Lung (tissue), 11 donors: ENCODE measurements at regions not wholly inside any gene's neighbourhood (a gene's known extent, or its start where the extent isn't known, plus 50 kb on each side); places are given as distances from the start of the nearest gene placed in this dataset.

Experiments used
- ATAC-seq: fragments of 200-7000 bp; cut with Tn5 transposase; one replicate; pipeline ENCODE4 v1.9.1; 2020; ENCODE audit warnings: moderate number of reproducible peaks; ENCODE audit not compliant: insufficient read depth, low FRiP score
- DNase-seq, 3 donors: peaks; one replicate each; pipeline ENCODE4 v3.0.0-alpha.2; 2013 to 2017
- H3K27ac ChIP-seq, 2 donors: one replicate each; pipeline ENCODE4 v1.5.1; 2013; ENCODE audit warnings: mild to moderate bottlenecking in 2 of 2, moderate library complexity in 2 of 2, control low read depth in 1 of 2, inconsistent platforms in 1 of 2, low read depth in 1 of 2, low read length in 1 of 2
- H3K27me3 ChIP-seq, 3 donors: one replicate each; pipeline ENCODE4 v1.5.1; 2013; ENCODE audit warnings: low read length in 2 of 3; ENCODE audit not compliant: control insufficient read depth in 3 of 3, insufficient read depth in 3 of 3
- H3K36me3 ChIP-seq, 4 donors: one replicate each; pipeline ENCODE4 v1.5.1; 2013; ENCODE audit warnings: low read length in 4 of 4, mild to moderate bottlenecking in 1 of 4, moderate library complexity in 1 of 4; ENCODE audit not compliant: control insufficient read depth in 4 of 4, insufficient read depth in 4 of 4
- H3K4me1 ChIP-seq, 5 donors: one replicate each; pipeline ENCODE4 v1.5.1; 2013; ENCODE audit warnings: low read length in 5 of 5, mild to moderate bottlenecking in 2 of 5, moderate library complexity in 1 of 5; ENCODE audit not compliant: control insufficient read depth in 5 of 5, insufficient read depth in 5 of 5
- H3K4me3 ChIP-seq: one replicate; pipeline ENCODE4 v1.5.1; 2013; ENCODE audit warnings: mild to moderate bottlenecking, control low read depth, moderate library complexity
- H3K9ac ChIP-seq, 2 donors: one replicate each; pipeline ENCODE4 v1.5.1; 2013; ENCODE audit warnings: low read length in 2 of 2, control low read depth in 1 of 2; ENCODE audit not compliant: insufficient read depth in 1 of 2
- H3K9me3 ChIP-seq, 4 donors: one replicate each; pipeline ENCODE4 v1.5.1; 2013; ENCODE audit warnings: low read length in 3 of 4, mild to moderate bottlenecking in 1 of 4, moderate library complexity in 1 of 4; ENCODE audit not compliant: control insufficient read depth in 4 of 4, insufficient read depth in 3 of 4
- WGBS, 2 donors: extraction: QIAGEN DNeasy Blood & Tissue Kit; methylation state at CpG; one replicate each; pipeline ENCODE4 v1.1.7; 2013; 5-methylcytosine and 5-hydroxymethylcytosine counted together
- TF ChIP-seq, protein P1 (sequence below): IDR thresholded peaks from 2 replicates; pipeline ENCODE4 v1.5.1; 2012; ENCODE audit warnings: mild to moderate bottlenecking; ENCODE audit errors: control extremely low read depth, extremely low read depth
- donor health status: control.
- donor health status: control.
- donor health status: Bipolar disorder and iron deficiency.
- donor health status: healthy.
- donor health status: DM: yes; HTN: yes; CAD: no.

DNA sequence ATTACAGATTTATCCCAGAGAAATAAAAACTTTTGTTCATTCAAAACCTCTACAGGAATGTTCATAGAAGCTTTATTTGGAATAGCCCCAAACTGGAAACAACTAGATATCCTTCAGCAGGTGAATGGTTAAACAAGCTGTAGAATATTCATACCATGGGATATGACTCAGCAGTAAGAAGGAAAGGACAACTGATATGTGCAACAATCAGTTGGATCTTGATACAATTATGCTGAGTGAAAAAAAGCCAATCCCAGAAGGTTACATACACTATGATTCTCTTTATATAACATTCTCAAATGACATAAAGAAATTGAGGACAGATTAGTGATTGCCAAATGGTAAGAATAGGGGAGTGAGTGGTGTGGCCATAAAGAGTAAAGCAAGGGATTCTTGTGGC is 376.7 kb downstream of the S1PR1 start:
- Histone ChIP-seq H3K4me1 (no peaks in the 10 kb centered on the region), H3K27ac (no peak overlapping the region), H3K9me3 (peaks cover 0 to 8% (median 2%) of the 10 kb centered on the region in 4 donors), H3K27me3 (no peaks in the 10 kb centered on the region), H3K4me3 (no peak overlapping the region), H3K9ac (no peak overlapping the region), H3K36me3 (no peaks in the 10 kb centered on the region)
- DNase-seq (no peak), ATAC-seq (no peak)
- TF ChIP-seq, protein P1, sequence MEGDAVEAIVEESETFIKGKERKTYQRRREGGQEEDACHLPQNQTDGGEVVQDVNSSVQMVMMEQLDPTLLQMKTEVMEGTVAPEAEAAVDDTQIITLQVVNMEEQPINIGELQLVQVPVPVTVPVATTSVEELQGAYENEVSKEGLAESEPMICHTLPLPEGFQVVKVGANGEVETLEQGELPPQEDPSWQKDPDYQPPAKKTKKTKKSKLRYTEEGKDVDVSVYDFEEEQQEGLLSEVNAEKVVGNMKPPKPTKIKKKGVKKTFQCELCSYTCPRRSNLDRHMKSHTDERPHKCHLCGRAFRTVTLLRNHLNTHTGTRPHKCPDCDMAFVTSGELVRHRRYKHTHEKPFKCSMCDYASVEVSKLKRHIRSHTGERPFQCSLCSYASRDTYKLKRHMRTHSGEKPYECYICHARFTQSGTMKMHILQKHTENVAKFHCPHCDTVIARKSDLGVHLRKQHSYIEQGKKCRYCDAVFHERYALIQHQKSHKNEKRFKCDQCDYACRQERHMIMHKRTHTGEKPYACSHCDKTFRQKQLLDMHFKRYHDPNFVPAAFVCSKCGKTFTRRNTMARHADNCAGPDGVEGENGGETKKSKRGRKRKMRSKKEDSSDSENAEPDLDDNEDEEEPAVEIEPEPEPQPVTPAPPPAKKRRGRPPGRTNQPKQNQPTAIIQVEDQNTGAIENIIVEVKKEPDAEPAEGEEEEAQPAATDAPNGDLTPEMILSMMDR: no peak

DNA sequence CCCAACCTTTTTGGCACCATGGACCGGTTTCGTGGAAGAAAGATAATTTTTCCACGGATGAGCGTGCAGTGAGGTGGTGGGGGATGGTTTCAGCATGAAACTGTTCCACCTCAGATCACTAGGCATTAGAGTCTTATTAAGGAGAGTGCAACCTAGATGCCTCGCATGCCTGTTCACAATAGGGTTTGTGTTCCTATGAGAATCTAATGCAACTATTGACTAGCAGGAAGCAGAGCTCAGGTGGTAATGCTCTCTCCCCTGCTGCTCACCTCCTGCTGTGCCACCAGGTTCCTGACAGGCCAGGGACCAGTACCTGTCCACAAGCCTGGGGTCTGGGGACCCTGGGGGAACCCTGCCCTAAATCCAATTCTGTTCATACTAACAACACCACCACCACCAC is 377.8 kb downstream of the OLFM3 start:
- 87 to 91% methylated on average over 5 of the region's 5 CpGs for WGBS, 2 donors
- Histone ChIP-seq H3K9me3 (no peaks in the 10 kb centered on the region), H3K27me3 (no peaks in the 10 kb centered on the region), H3K4me3 (no peak overlapping the region), H3K27ac (no peak overlapping the region), H3K9ac (no peak overlapping the region), H3K36me3 (no peaks in the 10 kb centered on the region), H3K4me1 (no peaks in the 10 kb centered on the region)
- no peak for DNase-seq
- no peak for ATAC-seq
- TF ChIP-seq, protein P1: no peak

DNA sequence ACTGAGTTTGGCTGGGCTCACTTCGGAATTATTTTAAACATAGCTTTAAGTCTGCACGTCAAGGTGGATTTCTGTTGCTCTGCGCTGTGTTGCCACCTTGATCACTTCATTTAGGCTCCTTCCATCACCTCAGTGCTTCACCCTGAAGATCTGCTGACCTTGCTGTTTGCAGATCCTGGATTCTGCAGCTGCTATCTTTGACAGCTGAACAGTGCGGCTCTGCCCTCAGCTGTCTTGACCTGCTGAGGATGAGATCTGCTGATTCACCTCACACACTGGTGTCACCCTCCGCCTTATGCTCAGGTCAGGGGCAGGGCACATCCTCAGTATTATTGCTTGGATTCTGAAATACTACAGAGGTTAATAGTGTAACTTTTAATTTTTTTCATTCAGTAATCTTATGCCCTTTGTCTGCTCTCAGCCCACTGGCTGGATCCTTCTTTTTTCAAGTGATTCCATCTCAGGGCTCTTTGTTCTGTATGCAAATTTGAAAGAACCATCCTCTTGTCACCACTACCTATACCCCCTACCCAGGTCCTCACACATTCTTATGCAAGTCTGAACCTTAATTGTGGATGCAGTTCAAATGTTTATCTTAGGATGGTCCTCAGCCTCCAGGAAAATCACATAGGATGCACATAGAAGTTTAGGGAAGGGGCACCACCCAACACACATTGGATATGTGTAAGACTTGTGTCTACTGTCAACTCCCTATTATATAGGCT is 364.0 kb downstream of the OLFM3 start:
- Histone ChIP-seq H3K9me3 (no peaks in the 10 kb centered on the region), H3K27ac (no peak overlapping the region), H3K27me3 (no peaks in the 10 kb centered on the region), H3K36me3 (no peaks in the 10 kb centered on the region), H3K4me3 (no peak overlapping the region), H3K4me1 (no peaks in the 10 kb centered on the region), H3K9ac (no peak overlapping the region)
- DNase-seq (no peak), ATAC-seq (no peak)
- WGBS, 2 donors: 81 to 83% methylated on average over 5 of the region's 5 CpGs
- TF ChIP-seq, protein P1: no peak

DNA sequence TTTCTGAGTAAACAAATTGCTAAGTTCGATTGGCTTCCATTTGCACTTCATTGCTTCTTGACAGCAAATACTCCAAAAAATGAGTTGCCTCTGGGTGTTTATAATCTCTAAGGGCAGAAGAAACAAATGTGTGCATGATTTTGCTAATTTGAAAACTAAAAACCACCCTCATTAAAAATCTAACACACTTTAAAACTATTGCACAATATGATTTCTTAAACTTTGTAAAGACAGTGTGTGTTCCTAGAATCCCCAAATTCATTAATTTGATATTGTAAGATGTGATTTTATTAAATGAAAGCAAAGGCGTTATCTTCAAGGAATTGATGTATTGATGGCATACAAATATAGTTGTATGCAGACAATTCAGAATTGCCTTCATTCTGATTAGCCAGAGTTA is 350.9 kb downstream of the OLFM3 start:
- Histone ChIP-seq H3K9ac (no peak overlapping the region), H3K4me1 (no peaks in the 10 kb centered on the region), H3K9me3 (no peaks in the 10 kb centered on the region), H3K27me3 (no peaks in the 10 kb centered on the region), H3K36me3 (no peaks in the 10 kb centered on the region), H3K4me3 (no peak overlapping the region), H3K27ac (no peak overlapping the region)
- TF ChIP-seq, protein P1: no peak
- no peak for DNase-seq
- 59 to 67% methylated on average over 2 of the region's 2 CpGs for WGBS, 2 donors
- no peak for ATAC-seq
